G401 (cell line): ENCODE measurements at regions not wholly inside any gene's neighbourhood (a gene's known extent, or its start where the extent isn't known, plus 50 kb on each side); places are given as distances from the start of the nearest gene placed in this dataset.

ENCODE experiments used
- DNase-seq: peaks from one replicate; pipeline ENCODE4 v3.0.0-alpha.2; 2015; ENCODE audit warnings: low spot score
- in situ Hi-C: cut with HindIII; loops from 2 replicates; pipeline ENCODE4 v1.10.0; 2016; ENCODE audit warnings: low sequenced_read_pairs, mixed read lengths

DNA sequence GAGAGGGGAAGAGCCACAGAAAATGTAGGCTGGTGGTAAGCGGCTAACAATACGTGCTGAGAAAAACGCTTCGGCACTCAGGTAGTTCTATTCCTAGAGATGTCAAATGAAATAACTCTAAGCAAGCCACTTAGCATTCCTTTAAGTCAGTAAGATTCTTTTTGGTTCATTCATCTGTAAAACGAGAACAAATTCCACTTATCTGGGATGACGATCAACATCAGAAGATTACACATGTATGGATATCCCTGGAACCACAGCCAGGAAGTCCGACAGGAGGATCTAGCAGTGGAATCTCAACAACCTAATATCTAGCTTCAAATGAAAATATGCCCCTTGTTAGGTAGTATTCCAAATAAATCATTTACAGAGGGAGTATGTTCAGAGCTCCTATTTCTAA, 74.6 kb upstream of the CDKN3 start:
- DNase-seq: no peak
- in situ Hi-C loops: no loop called here

DNA sequence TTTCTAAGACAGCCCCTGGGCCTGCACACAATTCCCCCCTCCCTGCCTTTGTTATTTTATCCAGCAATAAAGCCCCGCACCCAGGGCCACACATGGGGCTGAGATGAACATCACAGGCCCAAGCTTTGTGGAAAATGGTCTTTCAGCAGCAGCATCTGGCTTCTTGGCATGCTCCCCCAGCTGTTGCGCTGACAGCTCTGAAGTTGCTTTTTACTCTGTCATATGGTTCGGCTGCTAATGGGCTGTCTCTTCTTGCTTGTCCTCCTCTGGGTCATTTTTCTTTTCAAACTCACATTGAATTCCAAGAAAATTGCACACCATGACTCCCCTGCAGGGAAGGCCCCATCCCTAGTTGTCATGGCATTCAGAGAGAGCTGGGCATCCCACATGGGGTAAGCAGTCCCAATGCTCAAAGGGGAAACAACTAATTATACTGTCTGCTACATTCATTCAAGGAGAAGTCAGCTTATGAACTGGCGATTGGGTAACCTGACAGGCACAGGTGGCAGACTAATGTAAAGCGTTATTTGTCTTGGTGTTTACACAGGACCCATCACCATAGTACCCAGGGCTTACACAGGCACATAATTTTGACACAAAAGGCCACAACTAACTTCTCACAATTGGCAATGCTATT, 74.0 kb upstream of the CDKN3 start:
- DNase-seq: no peak
- in situ Hi-C loops: no loop called here

DNA sequence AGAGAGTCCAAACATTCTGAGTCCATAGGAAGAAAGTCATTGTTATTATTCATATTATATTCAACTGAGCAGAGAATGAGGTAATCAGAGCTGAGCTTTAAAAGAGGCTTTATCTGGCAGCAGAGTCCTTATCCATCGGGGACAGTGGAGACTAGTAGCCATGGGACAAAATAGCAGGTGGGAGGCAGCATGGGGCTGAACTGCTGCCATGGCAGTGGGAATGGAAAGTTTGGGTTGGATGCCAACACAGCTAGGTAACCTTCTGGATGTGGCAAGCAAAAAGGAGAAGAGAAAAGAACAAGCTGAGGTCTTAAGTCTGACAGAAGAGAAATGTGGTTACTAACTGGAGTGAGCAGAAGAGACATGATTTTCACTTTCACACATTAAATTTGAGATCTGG, 71.0 kb upstream of the CDKN3 start:
- in situ Hi-C loops: loop anchor here (25.0 kb wide), 2 partner anchors 138 to 388 kb away; no protein-coding TSS in a partner anchor

DNA sequence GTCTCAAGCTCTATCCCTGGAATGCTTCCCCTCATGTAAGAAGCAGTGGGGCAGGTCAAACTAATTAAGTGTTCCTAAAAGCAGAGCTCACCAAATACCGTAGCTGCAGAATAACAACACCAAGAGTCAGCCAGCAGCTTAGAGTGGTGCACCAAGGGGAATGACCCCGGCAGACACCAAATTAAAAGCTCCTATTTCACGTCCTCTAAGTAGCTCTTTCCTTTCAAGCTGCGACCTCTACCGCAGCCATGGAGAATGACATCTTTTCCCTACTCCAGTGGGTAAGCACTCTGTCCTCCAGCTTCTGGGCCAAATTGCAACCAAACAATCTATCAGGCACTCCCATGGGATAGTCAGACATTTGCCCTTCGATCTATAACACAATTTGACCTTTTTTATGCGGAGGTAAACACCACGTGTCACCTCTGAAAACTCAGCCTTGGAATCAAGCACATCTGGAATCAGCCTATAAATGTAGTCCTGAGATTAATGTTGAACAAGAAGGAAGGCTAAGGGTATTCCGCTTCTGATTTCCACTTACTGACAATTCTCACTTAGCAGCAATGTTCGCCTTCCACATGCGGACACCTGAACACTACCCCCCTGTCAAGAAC, 67.6 kb upstream of the CDKN3 start:
- DNase-seq: peak; percentile 78
- in situ Hi-C loops: loop anchor here (25.0 kb wide), 2 partner anchors 142 to 392 kb away; no protein-coding TSS in a partner anchor

More for the DNA sequence above, 71.0 kb upstream of the CDKN3 start:
- peak; percentile 81 for DNase-seq

DNA sequence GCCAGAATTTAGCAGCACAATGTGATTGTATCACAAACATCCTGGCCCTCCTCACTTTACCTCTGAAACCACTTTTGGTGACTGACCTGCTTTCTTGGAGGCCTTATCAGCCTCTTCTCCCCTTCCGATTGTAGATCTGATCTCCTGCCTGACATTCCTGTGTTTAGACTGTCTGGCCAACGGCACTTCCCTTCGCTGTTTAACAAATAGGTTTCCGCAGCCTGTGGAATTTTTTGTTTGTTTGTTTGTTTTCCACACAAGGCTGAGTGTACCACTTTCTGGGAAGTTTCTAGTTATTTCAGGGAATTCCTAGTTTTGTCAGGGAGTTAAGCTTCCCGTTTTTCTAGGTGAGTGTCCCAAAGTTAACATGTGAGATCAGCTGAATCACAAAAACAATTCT, 65.9 kb upstream of the CDKN3 start:
- DNase-seq: peak; percentile 31
- in situ Hi-C loops: loop anchor here (25.0 kb wide), 2 partner anchors 144 to 394 kb away; no protein-coding TSS in a partner anchor

DNA sequence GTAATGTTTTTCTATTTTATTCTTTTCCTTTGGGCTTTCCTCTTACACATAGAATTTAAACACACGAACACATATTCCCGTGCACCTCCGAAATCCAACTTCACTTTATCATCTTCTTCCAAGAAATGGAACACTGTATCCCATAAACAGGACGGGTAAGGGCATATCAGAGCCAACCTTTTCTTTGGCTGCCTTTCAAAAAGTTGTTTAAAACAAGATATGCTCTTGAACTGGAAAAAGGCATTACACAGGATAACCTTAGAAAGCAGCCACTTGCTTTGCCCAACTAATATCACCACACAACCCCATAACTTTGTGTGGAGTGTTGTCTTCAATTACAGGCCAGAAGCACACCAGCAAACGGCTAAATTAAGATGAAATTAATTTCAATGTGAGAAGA, 65.3 kb upstream of the CDKN3 start:
- no peak for DNase-seq
- in situ Hi-C loops: loop anchor here (25.0 kb wide), 2 partner anchors 144 to 394 kb away; no protein-coding TSS in a partner anchor

DNA sequence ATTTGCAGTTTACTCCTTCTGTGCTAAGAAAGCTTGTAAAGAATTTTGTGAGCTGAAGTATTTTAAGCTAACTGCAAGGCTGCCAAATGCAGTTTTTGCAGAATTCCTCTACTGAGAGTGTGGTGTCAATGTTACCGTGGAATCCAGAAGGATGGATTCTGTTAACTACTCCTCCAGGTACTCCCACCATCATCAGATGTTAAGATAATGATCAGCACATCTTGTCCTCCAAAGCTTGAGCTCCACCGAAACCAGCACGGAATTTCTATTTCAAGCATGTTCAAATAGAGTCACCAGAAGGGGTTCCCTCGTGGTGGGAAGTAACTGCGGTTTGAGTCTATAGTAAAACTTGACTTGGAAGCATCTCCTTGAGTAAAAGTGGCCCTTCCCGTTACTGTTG, 64.3 kb upstream of the CDKN3 start:
- DNase-seq: peak; percentile 39
- in situ Hi-C loops: loop anchor here (25.0 kb wide), 2 partner anchors 145 to 395 kb away; no protein-coding TSS in a partner anchor

DNA sequence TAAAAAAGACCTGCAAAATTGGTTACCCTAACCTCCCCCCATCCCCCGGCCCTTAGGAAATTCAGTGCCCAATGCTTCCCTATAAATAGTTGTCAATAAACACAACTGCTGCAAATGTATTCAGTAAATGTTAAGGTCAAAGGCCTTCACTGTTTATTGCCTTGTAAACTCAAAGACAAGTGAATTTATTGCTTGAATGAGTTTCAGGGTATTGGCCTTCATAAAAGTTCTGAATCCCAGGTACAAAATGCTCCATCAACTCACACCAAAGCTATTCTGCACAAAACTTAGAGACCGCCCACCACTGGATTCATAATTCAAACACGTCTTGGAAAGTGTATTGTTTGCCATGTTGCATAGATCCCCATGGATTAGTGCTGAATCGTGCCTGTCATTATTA, 63.3 kb upstream of the CDKN3 start:
- DNase-seq: peak; percentile 54
- in situ Hi-C loops: loop anchor here (25.0 kb wide), 2 partner anchors 146 to 396 kb away; no protein-coding TSS in a partner anchor

DNA sequence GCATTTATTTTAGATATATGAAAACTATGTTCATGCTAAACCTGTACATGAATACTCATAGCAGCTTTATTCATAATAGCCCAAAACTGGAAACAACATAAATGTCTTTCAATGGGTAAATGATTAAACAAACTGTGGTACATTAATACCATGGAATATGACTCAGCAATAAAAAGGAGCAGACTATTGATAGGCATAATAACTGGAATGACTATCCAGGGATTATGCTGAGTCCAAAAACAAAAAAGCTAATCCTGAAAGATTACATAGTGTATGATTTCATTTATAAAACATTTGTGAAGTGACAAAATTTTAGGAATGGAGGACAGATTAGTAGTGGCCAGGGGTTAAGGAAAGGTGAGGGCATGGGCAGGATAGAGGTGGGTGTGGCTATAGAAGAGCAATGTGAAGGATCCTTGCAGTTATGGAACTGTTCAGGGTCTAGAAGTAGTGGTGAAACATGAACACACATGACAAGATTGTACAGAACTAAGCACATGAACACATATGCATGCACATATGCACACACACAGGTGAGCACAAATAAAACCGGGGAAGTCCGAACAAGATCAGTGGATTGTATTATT, 61.1 kb upstream of the CDKN3 start:
- no peak for DNase-seq
- in situ Hi-C loops: loop anchor here (25.0 kb wide), 2 partner anchors 148 to 398 kb away; no protein-coding TSS in a partner anchor

DNA sequence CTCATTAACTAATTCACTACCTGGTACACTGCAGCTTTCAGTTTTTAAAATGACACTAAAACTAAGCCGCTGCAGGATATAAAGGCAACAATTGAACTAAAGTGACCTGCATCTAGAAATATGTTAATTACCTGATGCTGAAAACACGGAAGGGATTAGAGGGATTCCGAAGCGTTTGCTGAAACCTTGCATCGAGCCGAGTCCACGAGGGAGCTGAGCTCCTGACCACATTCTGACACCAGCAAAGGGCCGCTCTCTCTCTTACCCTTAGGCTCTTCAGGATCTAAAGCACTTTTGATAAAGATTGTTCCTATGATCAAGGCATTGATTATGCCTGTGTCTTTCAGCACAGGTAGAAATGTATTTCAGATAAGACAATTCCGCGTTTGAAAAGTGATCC, 59.5 kb upstream of the CDKN3 start:
- peak; percentile 62 for DNase-seq
- in situ Hi-C loops: loop anchor here (25.0 kb wide), 2 partner anchors 150 to 400 kb away; no protein-coding TSS in a partner anchor

DNA sequence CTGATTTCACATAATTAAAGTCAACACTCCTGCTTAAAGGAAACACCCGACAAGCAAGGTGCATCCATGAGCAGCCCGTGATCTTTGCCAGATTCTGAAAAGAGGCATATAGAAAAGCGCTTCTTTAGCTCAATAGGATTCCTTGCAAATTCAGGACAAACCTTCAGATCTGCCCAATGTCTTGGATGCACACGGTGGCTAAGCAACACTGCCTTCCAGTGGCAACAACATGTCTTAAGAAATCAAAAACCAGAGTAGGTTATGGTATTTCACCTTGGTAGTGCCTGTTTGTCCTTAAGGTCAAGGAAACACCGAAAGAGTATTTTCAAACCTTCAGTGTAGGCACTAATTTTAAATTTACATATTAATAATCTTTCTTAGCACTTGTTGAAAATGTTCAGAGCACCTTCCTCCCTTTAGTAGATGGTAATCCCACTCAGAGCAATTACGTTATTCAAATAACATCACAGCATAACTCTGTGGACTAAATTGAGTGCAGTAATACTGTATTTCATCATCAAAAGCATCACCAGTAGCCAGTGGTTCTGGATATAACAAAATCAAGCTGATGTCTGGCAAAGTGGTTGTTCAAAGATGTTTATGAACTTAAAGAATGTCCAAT, 58.0 kb upstream of the CDKN3 start:
- in situ Hi-C loops: loop anchor here (25.0 kb wide), 2 partner anchors 152 to 402 kb away; no protein-coding TSS in a partner anchor
- DNase-seq: peak; percentile 71

DNA sequence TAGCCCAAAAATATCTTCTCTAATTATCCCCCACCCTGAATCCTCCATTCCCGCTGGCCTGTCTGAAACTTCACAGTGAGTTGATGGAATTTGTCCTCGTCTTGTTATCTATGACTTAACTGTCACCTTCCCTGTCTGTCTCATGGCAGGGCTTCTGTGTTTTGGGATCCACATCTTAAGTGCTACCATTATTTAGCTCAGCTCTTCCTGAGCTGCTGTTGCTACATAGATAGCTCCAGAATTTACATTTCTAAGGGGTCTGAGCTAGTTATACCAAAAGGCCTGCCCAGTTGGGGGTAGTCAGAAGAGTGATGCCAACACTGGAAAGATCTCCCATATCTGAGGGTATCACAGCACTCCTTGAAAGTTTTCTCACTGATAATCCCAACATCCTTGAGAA, 57.0 kb upstream of the CDKN3 start:
- no peak for DNase-seq
- in situ Hi-C loops: loop anchor here (25.0 kb wide), 2 partner anchors 152 to 402 kb away; no protein-coding TSS in a partner anchor

DNA sequence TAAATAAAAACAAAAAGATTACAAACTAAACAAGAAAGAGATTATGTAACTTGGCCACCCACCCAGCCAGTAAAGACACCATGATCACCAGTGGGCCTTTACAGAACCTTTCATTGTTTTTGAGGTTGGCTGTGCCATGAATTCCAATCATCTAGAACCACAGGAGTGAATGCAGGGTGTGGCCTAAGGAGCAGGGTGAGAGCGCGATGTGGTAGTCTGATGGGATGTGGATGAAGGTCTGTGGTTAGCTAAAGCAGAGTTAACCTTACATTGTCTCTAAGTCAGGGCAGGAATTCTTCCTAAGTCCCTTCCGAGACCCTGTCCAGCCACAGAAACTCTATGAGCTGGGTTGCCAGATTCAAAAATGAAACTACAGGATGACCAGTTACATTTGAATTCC, 54.0 kb upstream of the CDKN3 start:
- DNase-seq: peak; percentile 33
- in situ Hi-C loops: loop anchor here (25.0 kb wide), 2 partner anchors 156 to 406 kb away; no protein-coding TSS in a partner anchor

DNA sequence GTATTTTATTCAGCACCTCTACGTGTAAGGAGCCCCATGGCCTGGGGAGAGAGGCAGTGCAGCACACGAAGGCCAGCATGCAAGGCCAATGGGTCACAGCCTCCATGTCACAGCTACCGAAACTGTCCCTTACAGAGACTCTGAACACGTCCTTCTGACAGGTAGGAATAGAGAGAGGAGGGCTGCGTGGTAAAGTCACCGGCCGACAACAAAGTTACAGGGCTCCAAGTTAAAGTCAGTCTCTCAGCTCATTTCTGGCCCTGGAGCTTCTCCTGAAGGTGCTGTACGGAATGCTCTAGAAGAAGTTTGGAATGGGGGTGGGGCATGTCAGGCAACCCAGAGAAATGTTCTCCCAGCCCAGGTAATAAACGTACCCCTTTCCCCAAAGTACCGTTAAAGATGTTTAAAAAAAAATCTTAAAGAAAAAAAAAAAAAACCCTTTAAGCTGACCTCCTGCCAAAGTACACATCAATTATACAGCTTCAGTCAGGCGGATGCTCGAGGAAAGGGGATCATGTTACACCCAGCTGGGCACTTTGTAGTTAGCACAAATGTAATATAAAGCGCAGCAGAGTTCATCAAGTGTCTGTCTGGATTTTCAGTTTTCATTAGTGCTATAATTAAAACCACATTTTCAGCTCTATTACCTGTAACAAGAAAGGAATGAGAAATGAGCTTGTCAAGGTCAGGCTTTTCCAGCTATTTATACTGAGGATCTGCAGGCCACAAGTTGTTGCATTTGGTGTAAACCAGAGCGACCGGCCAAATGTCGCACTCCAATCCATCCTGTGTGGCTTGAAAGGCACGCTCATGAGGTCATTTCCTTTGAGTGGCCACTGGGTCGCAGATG, 53.3 kb upstream of the CDKN3 start:
- DNase-seq: peak; percentile 62
- in situ Hi-C loops: loop anchor here (25.0 kb wide), 2 partner anchors 156 to 406 kb away; no protein-coding TSS in a partner anchor

DNA sequence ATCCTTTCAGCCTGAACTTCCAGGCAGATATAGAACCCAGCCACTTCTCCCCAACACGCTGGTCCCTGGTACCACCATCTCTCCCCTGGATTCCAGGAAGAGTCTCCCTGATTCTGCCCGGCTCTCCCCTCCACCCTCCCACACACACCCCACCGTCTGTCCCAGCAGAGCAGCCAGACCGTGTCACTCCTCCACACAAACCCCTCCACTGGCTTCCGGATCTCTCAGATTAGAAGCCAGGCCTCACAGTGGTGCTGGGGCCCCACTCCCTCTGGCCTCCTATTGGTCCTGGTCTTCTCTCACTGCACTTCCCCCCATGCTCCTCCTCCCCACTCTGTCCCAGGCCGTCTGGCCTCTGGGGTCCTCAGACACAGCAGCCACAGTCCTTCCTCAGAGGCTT, 52.4 kb upstream of the CDKN3 start:
- in situ Hi-C loops: loop anchor here (25.0 kb wide), 2 partner anchors 157 to 407 kb away; no protein-coding TSS in a partner anchor

DNA sequence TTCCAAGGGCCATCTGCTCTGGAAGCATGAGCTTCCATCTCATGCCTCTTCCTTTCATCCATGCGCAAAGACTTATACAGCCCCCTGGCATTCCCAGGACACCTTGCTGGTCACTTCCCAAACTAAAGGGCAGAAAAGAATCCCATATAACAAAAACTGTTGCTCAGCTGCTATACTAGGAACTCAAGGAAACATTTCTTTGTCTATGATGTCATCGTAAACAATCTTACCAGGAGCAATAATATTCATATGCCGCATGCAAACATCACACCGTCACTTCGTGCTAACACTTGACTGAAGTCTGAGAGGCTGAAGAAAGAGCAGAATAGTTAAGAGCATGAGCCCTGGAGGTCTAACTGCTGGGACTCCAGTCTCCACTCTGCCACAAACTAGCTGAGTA, 50.5 kb upstream of the CDKN3 start:
- in situ Hi-C loops: loop anchor here (25.0 kb wide), 2 partner anchors 159 to 409 kb away; no protein-coding TSS in a partner anchor
- no peak for DNase-seq

More for the DNA sequence above, 52.4 kb upstream of the CDKN3 start:
- peak; percentile 56 for DNase-seq
